ENCODE measurements at regions not wholly inside any gene's neighbourhood (a gene's known extent, or its start where the extent isn't known, plus 50 kb on each side); places are given as distances from the start of the nearest gene placed in this dataset. TPM values are rescaled to one million over a fixed set of nuclear protein-coding genes. Genes with fewer than 3 reads are reported as not detected.

GRCh38 chr11:98964146-98964545, 56.6 kb upstream of the CNTN5 start:
- DNase-seq, result no peak

DNA sequence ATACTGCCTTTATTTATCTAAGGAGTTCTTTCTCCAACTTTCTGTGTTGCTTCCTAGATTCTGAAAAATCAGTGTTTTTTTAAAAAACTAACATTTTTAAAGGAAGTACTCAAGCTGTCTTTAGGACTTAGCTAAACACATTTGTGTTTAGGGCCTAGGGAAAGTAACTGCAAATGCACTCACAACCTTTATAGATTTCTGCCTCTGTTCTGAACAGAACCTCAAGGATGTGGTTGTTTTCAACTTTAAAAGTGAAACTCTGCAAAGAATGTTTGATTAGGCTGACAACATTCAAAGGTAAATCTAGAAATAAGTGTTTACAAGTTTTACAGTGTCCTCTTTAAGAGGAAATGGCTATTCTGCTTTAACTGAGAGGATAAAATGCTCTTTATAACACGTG, 55.4 kb upstream of the CNTN5 start:
- no peak for DNase-seq

DNA sequence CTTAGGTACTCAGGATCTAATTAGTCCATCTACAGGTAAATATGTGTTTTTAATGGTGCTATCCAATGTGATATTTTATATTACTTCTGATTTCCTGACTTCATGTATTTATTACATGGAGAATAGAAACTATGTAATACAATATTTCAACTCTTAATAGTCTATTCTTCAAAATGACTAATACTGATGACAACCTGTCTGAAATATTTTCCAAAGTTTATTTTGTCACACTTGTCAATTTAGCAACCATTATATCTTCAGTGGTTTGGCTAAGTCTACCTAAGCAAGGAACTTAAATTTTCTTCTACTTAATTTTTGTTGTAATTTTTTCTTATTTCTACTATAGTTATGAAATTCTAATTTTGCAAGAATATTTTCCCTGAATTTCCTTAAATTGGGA, 55.0 kb upstream of the CNTN5 start:
- DNase-seq, result no peak

DNA sequence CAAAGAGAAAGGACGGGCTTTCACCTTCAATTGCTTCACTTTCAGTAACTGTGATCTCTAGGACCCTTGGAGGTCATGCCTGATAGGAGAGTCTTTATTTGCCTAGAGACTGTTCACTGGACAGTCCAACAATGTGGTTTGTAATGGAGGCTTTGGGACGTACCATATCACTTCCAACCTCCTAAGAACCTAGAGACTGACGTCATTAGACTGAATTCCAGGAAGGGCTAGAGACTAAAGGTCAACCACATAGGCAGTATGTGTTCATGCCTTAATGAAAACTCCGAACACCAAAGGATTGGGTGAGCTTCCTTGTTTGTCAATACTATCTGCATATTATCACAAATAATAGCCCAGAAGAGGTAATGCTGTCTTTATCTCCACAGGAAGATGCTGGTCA, 53.7 kb upstream of the CNTN5 start:
- DNase-seq, result no peak

Small RNA genes in the stretch of these regions (small RNA-seq; reads per million reads assigned to genes)
- not detected for gene AP003730.1 (ENCODE audit: low replicate concordance)
- gene RNA5SP346 (ENCODE audit: low replicate concordance), result not detected
- not detected for gene RNA5SP347 (ENCODE audit: low replicate concordance)

Measured in tongue (tissue), 2 donors.